ENCODE measurements at regions not wholly inside any gene's neighbourhood (a gene's known extent, or its start where the extent isn't known, plus 50 kb on each side); places are given as distances from the start of the nearest gene placed in this dataset.

DNA sequence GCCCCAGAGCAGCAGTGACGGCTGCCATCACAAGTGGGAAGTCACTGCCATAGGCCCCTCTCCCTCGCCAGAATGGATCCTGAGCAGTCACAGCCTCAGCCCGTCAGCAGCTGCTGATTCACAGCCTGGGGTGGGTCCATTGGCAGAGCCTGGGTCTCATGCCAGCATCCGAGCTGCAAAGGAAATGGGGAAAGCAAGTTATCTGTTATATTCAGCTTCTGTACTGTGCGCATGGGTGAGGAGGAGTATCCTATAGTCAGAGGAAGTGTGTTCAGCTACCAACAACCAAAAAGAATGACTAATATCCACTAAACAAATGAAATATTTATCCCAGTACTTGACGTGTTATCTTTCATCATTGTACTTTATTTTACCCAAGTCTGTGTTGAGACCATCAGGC lies 119.7 kb downstream of the RCN1 start:
- TF ChIP-seq, protein P1, sequence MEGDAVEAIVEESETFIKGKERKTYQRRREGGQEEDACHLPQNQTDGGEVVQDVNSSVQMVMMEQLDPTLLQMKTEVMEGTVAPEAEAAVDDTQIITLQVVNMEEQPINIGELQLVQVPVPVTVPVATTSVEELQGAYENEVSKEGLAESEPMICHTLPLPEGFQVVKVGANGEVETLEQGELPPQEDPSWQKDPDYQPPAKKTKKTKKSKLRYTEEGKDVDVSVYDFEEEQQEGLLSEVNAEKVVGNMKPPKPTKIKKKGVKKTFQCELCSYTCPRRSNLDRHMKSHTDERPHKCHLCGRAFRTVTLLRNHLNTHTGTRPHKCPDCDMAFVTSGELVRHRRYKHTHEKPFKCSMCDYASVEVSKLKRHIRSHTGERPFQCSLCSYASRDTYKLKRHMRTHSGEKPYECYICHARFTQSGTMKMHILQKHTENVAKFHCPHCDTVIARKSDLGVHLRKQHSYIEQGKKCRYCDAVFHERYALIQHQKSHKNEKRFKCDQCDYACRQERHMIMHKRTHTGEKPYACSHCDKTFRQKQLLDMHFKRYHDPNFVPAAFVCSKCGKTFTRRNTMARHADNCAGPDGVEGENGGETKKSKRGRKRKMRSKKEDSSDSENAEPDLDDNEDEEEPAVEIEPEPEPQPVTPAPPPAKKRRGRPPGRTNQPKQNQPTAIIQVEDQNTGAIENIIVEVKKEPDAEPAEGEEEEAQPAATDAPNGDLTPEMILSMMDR (IDR thresholded peaks at IDR 0.05), result no peak
- no peak for TF ChIP-seq POLR2A (IDR thresholded peaks at IDR 0.05)
